ENCODE measurements at regions not wholly inside any gene's neighbourhood (a gene's known extent, or its start where the extent isn't known, plus 50 kb on each side); places are given as distances from the start of the nearest gene placed in this dataset.

DNA sequence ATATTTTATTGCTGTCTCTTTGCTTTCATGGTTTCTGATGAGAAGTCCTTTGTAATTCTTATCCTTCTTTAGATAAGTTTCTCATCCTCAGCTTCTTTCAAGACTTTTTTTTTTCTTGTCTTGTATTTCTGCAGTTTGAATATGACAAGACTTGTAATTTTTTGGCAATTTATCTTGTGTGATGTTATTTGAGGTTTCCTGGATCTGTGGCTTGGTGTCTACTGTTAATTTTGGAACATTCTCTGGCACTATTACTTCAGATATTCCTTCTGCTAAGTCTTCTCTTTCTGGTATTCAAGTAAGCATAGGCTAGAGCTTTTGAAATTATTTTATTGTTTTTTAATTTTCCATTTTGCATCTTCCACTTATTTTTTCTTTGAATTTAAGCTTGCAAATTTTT, 1083.2 kb downstream of the CNTNAP5 start:
- no peak overlapping the region for H3K4me3 ChIP-seq
- no peaks in the 10 kb centered on the region for H3K4me1 ChIP-seq
- H3K9me3 ChIP-seq = peaks cover 0 to 6% (median 0%) of the 10 kb centered on the region in 8 donors
- no peaks in the 10 kb centered on the region for H3K36me3 ChIP-seq
- no peak for TF ChIP-seq POLR2AphosphoS5 (IDR thresholded peaks at IDR 0.05)
- TF ChIP-seq, protein P1, sequence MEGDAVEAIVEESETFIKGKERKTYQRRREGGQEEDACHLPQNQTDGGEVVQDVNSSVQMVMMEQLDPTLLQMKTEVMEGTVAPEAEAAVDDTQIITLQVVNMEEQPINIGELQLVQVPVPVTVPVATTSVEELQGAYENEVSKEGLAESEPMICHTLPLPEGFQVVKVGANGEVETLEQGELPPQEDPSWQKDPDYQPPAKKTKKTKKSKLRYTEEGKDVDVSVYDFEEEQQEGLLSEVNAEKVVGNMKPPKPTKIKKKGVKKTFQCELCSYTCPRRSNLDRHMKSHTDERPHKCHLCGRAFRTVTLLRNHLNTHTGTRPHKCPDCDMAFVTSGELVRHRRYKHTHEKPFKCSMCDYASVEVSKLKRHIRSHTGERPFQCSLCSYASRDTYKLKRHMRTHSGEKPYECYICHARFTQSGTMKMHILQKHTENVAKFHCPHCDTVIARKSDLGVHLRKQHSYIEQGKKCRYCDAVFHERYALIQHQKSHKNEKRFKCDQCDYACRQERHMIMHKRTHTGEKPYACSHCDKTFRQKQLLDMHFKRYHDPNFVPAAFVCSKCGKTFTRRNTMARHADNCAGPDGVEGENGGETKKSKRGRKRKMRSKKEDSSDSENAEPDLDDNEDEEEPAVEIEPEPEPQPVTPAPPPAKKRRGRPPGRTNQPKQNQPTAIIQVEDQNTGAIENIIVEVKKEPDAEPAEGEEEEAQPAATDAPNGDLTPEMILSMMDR (IDR thresholded peaks at IDR 0.05 in 8 of 11, conservative IDR thresholded peaks at IDR 0.05 in 3 of 11) = no peak
- no peak for TF ChIP-seq POLR2A (IDR thresholded peaks at IDR 0.05)
- no peak for DNase-seq
- intact Hi-C loops (cut with DNase I; ENCODE audit: low total_unique reads) = no loop called here
- no peak overlapping the region for H3K27ac ChIP-seq
- no peaks in the 10 kb centered on the region for H3K27me3 ChIP-seq (replicated peaks in 1 of 7)

DNA sequence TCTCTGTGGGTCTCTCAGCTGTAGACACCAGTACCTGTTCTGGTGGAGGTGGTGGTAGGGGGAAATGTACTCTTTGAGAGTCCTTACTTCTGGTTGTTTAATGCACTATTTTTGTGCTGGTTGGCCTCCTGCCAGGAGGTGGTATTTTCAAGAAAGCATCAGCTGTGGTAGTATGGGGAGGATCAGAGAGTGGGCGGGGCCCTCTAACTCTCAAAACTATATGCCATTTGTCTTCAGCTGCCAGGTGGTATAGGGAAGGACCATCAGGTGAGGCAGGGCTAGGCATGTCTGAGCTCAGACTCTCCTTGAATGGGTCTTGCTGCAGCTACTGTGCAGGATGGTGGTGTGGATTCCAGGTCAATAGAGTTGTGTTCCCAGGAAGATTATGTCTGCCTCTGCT, 1100.8 kb downstream of the CNTNAP5 start:
- Histone ChIP-seq H3K9me3 (peaks cover 0 to 62% (median 32%) of the 10 kb centered on the region in 8 donors), H3K36me3 (no peaks in the 10 kb centered on the region), H3K27me3 (replicated peaks in 1 of 7) (no peaks in the 10 kb centered on the region), H3K4me1 (no peaks in the 10 kb centered on the region), H3K4me3 (no peak overlapping the region), H3K27ac (no peak overlapping the region)
- DNase-seq = no peak
- TF ChIP-seq POLR2AphosphoS5 (IDR thresholded peaks at IDR 0.05) (no peak), POLR2A (IDR thresholded peaks at IDR 0.05) (no peak)
- TF ChIP-seq, protein P1 (IDR thresholded peaks at IDR 0.05 in 8 of 11, conservative IDR thresholded peaks at IDR 0.05 in 3 of 11) = no peak
- intact Hi-C loops (cut with DNase I; ENCODE audit: low total_unique reads) = no loop called here
- 86 to 97% (median 88%) methylated on average over 1 of the region's 1 CpG for WGBS, 5 donors

DNA sequence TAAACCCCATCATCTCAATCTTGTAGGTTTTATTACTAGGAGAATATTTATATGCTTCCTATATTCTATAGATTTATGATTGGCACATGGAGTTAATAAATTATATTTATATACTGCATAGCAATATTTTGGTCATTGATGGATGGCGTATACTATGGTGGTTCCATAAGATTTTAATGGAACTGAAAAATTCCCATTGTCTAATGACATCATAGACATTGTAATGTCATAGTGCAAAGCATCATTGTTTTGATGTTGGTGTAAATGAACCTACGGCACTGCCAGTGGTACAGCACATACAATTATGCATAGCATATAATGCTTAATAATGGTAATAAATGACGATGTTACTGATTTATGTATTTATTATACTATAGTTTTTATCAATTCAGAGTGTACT, 1135.9 kb downstream of the CNTNAP5 start:
- H3K9me3 ChIP-seq = peaks cover 0 to 17% (median 0%) of the 10 kb centered on the region in 8 donors
- no peaks in the 10 kb centered on the region for H3K36me3 ChIP-seq
- 89 to 96% (median 91%) methylated on average over 3 of the region's 3 CpGs for WGBS, 5 donors
- no peak for DNase-seq
- no peak overlapping the region for H3K4me3 ChIP-seq
- no peak for TF ChIP-seq POLR2A (IDR thresholded peaks at IDR 0.05)
- TF ChIP-seq, protein P1 (IDR thresholded peaks at IDR 0.05 in 8 of 11, conservative IDR thresholded peaks at IDR 0.05 in 3 of 11) = no peak
- no peak for TF ChIP-seq POLR2AphosphoS5 (IDR thresholded peaks at IDR 0.05)
- intact Hi-C loops (cut with DNase I; ENCODE audit: low total_unique reads) = no loop called here
- H3K27me3 ChIP-seq (replicated peaks in 1 of 7) = no peaks in the 10 kb centered on the region
- H3K4me1 ChIP-seq = no peaks in the 10 kb centered on the region
- no peak overlapping the region for H3K27ac ChIP-seq

DNA sequence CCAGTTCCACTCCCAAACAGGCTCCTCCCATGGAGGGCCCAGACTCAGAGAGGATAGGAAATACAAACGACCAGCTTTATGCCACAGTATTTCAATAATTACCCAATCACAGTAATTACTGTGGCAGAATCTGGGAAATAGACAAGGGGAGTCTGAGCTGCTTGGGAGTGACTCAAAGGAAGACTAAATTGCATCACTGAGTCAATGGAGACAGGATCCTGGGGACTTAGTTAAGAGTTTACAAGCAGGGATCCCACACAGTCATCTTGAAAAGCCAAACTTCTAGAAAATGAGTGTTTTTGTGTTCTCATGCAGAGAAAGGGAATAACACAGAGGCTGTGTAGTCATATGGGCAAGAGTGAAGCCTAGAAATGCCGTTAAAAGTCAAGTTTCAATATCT, 1142.1 kb downstream of the CNTNAP5 start:
- no peak for TF ChIP-seq POLR2A (IDR thresholded peaks at IDR 0.05)
- no peak for TF ChIP-seq POLR2AphosphoS5 (IDR thresholded peaks at IDR 0.05)
- TF ChIP-seq, protein P1 (IDR thresholded peaks at IDR 0.05 in 8 of 11, conservative IDR thresholded peaks at IDR 0.05 in 3 of 11) = no peak
- 56 to 66% (median 62%) methylated on average over 2 of the region's 2 CpGs for WGBS, 5 donors
- no peak overlapping the region for H3K27ac ChIP-seq
- no peaks in the 10 kb centered on the region for H3K27me3 ChIP-seq (replicated peaks in 1 of 7)
- H3K9me3 ChIP-seq = no peaks in the 10 kb centered on the region
- intact Hi-C loops (cut with DNase I; ENCODE audit: low total_unique reads) = no loop called here
- DNase-seq = no peak
- H3K4me3 ChIP-seq = no peak overlapping the region
- H3K4me1 ChIP-seq = no peaks in the 10 kb centered on the region
- no peaks in the 10 kb centered on the region for H3K36me3 ChIP-seq

Data from spleen (tissue), 11 donors.